WTC11 (cell line): ENCODE measurements at regions not wholly inside any gene's neighbourhood (a gene's known extent, or its start where the extent isn't known, plus 50 kb on each side); places are given as distances from the start of the nearest gene placed in this dataset.

Experiments
- ATAC-seq: fragments of 200-7000 bp; cut with Tn5 transposase; 2 replicates; pipeline ENCODE4 v1.10.0; 2021; ENCODE audit warnings: mild to moderate bottlenecking, moderate library complexity
- CTCF ChIA-PET: fragments of 300-600 bp; sonication (Branson Sonifier 250); formaldehyde crosslinking; loops from one replicate; lab custom pipeline; 2021; ENCODE audit warnings: antibody characterized with exemption; lab: Charles Lee
- POLR2A ChIA-PET: fragments of 350-600 bp; sonication (Branson Sonifier 250); formaldehyde crosslinking; loops from one replicate; lab custom pipeline; 2021; ENCODE audit warnings: antibody characterized with exemption; lab: Charles Lee
- DNase-seq: peaks from one replicate; pipeline ENCODE4 v3.0.0; 2021; ENCODE audit warnings: low spot score
- H3K27ac Mint-ChIP-seq: 2 replicates; pipeline ENCODE4 v1.8.0; 2021; ENCODE audit warnings: mixed read lengths
- H3K27me3 Mint-ChIP-seq: 2 replicates; pipeline ENCODE4 v1.8.0; 2021; ENCODE audit warnings: low read depth, mild to moderate bottlenecking, moderate library complexity, mixed read lengths
- H3K36me3 Mint-ChIP-seq: 2 replicates; pipeline ENCODE4 v1.8.0; 2021; ENCODE audit warnings: mixed read lengths
- H3K4me1 Mint-ChIP-seq: 2 replicates; pipeline ENCODE4 v1.8.0; 2022; ENCODE audit warnings: mixed read lengths
- H3K4me3 Mint-ChIP-seq: 2 replicates; pipeline ENCODE4 v1.8.0; 2021; ENCODE audit warnings: mild to moderate bottlenecking, moderate library complexity, mixed read lengths
- H3K9me3 Mint-ChIP-seq: 2 replicates; pipeline ENCODE4 v1.8.0; 2021; ENCODE audit warnings: mixed read lengths
- ATF1 ChIP-seq: sonication (generic); formaldehyde crosslinking; IDR thresholded peaks from 2 replicates; pipeline ENCODE4 v1.8.1; 2023; ENCODE audit warnings: mild to moderate bottlenecking, moderate library complexity, missing genetic modification reagents
- CTCF ChIP-seq: fragments of 200-600 bp; IDR thresholded peaks from 2 replicates; pipeline ENCODE4 v1.8.0; 2022; ENCODE audit warnings: antibody characterized with exemption
- ELF4 ChIP-seq: sonication (generic); formaldehyde crosslinking; IDR thresholded peaks from 2 replicates; pipeline ENCODE4 v1.8.1; 2022; ENCODE audit warnings: low read depth, mild to moderate bottlenecking, moderate library complexity, missing genetic modification reagents
- ESRRA ChIP-seq: sonication (generic); formaldehyde crosslinking; IDR thresholded peaks from 2 replicates; pipeline ENCODE4 v1.8.1; 2022; ENCODE audit warnings: mild to moderate bottlenecking, missing genetic modification reagents, borderline replicate concordance
- JAZF1 ChIP-seq: fragments of 250-450 bp; sonication (Bioruptor Pico); IDR thresholded peaks from 2 replicates; pipeline ENCODE4 v1.9.0; 2021; ENCODE audit warnings: moderate library complexity, mild to moderate bottlenecking, inconsistent platforms
- KAT7 ChIP-seq: sonication (generic); formaldehyde crosslinking; IDR thresholded peaks from 2 replicates; pipeline ENCODE4 v1.8.1; 2023; ENCODE audit warnings: missing genetic modification reagents, mild to moderate bottlenecking, borderline replicate concordance
- MXD4 ChIP-seq: fragments of 250-450 bp; sonication (Bioruptor Pico); IDR thresholded peaks from 2 replicates; pipeline ENCODE4 v1.8.0; 2021; ENCODE audit warnings: mild to moderate bottlenecking, moderate library complexity, borderline replicate concordance
- NFE2L1 ChIP-seq: sonication (generic); formaldehyde crosslinking; IDR thresholded peaks from 2 replicates; pipeline ENCODE4 v1.8.1; 2023; ENCODE audit warnings: missing genetic modification reagents
- NR3C1 ChIP-seq: sonication (generic); formaldehyde crosslinking; conservative IDR thresholded peaks from 2 replicates; pipeline ENCODE4 v1.8.1; 2023; ENCODE audit warnings: low read depth, mild to moderate bottlenecking, missing genetic modification reagents
- OVOL2 ChIP-seq: fragments of 250-450 bp; sonication (Bioruptor Pico); IDR thresholded peaks from 2 replicates; pipeline ENCODE4 v1.9.0; 2021; ENCODE audit warnings: mild to moderate bottlenecking, borderline replicate concordance
- PREB ChIP-seq: sonication (generic); formaldehyde crosslinking; IDR thresholded peaks from 2 replicates; pipeline ENCODE4 v1.8.1; 2022; ENCODE audit warnings: mild to moderate bottlenecking, missing genetic modification reagents, moderate library complexity, borderline replicate concordance
- RELA ChIP-seq: sonication (generic); formaldehyde crosslinking; IDR thresholded peaks from 2 replicates; pipeline ENCODE4 v1.8.1; 2022; ENCODE audit warnings: missing genetic modification reagents, mild to moderate bottlenecking, borderline replicate concordance
- SP1 ChIP-seq: sonication (generic); formaldehyde crosslinking; conservative IDR thresholded peaks from 2 replicates; pipeline ENCODE4 v1.8.1; 2022; ENCODE audit warnings: missing genetic modification reagents
- TP53 ChIP-seq: sonication (generic); formaldehyde crosslinking; IDR thresholded peaks from 2 replicates; pipeline ENCODE4 v1.8.1; 2023; ENCODE audit warnings: mild to moderate bottlenecking, missing genetic modification reagents
- ZNF219 ChIP-seq: sonication (generic); formaldehyde crosslinking; IDR thresholded peaks from 2 replicates; pipeline ENCODE4 v1.8.0; 2023; ENCODE audit warnings: missing genetic modification reagents, mild to moderate bottlenecking, borderline replicate concordance
- ZNF423 ChIP-seq: fragments of 250-450 bp; sonication (Bioruptor Pico); IDR thresholded peaks from 2 replicates; pipeline ENCODE4 v2.1.2; 2022; ENCODE audit warnings: mild to moderate bottlenecking, moderate library complexity
- ZNF671 ChIP-seq: fragments of 250-450 bp; sonication (Bioruptor Pico); IDR thresholded peaks from 2 replicates; pipeline ENCODE4 v1.8.0; 2021; ENCODE audit warnings: mild to moderate bottlenecking
- TF ChIP-seq, protein P1 (sequence below): sonication (generic); formaldehyde crosslinking; IDR thresholded peaks from 2 replicates; pipeline ENCODE4 v1.8.1; 2023; ENCODE audit warnings: mild to moderate bottlenecking, missing genetic modification reagents, borderline replicate concordance
- TF ChIP-seq, protein P2 (sequence below): sonication (generic); formaldehyde crosslinking; IDR thresholded peaks from 2 replicates; pipeline ENCODE4 v1.8.0; 2022; ENCODE audit warnings: mild to moderate bottlenecking, missing genetic modification reagents
- TF ChIP-seq, protein P3 (sequence below): sonication (generic); formaldehyde crosslinking; IDR thresholded peaks from 2 replicates; pipeline ENCODE4 v1.8.0; 2022; ENCODE audit warnings: mild to moderate bottlenecking, missing genetic modification reagents
- TF ChIP-seq, protein P4 (sequence below): sonication (generic); formaldehyde crosslinking; IDR thresholded peaks from 2 replicates; pipeline ENCODE4 v1.8.1; 2023; ENCODE audit warnings: mild to moderate bottlenecking, missing genetic modification reagents

GRCh38 chr3:140854961-140855360, 86.7 kb upstream of the SLC25A36 start (continued):
- no peak for TF ChIP-seq PREB (CRISPR knock-in tag)
- TF ChIP-seq JAZF1 (CRISPR knock-in tag) = no peak
- TF ChIP-seq ELF4 (CRISPR knock-in tag) = no peak
- no peak for TF ChIP-seq ESRRA (CRISPR knock-in tag)
- TF ChIP-seq OVOL2 (CRISPR knock-in tag) = no peak
- TF ChIP-seq, all 79 proteins: peak for 0

- Mint-ChIP-seq H3K27ac (no peak overlapping the region), H3K4me1 (peaks cover 28% of the 10 kb centered on the region), H3K4me3 (no peak overlapping the region)
- no peak for TF ChIP-seq ZNF671 (CRISPR knock-in tag)
- TF ChIP-seq, protein P1, sequence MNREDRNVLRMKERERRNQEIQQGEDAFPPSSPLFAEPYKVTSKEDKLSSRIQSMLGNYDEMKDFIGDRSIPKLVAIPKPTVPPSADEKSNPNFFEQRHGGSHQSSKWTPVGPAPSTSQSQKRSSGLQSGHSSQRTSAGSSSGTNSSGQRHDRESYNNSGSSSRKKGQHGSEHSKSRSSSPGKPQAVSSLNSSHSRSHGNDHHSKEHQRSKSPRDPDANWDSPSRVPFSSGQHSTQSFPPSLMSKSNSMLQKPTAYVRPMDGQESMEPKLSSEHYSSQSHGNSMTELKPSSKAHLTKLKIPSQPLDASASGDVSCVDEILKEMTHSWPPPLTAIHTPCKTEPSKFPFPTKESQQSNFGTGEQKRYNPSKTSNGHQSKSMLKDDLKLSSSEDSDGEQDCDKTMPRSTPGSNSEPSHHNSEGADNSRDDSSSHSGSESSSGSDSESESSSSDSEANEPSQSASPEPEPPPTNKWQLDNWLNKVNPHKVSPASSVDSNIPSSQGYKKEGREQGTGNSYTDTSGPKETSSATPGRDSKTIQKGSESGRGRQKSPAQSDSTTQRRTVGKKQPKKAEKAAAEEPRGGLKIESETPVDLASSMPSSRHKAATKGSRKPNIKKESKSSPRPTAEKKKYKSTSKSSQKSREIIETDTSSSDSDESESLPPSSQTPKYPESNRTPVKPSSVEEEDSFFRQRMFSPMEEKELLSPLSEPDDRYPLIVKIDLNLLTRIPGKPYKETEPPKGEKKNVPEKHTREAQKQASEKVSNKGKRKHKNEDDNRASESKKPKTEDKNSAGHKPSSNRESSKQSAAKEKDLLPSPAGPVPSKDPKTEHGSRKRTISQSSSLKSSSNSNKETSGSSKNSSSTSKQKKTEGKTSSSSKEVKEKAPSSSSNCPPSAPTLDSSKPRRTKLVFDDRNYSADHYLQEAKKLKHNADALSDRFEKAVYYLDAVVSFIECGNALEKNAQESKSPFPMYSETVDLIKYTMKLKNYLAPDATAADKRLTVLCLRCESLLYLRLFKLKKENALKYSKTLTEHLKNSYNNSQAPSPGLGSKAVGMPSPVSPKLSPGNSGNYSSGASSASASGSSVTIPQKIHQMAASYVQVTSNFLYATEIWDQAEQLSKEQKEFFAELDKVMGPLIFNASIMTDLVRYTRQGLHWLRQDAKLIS (CRISPR knock-in tag) = no peak
- TF ChIP-seq, protein P2, sequence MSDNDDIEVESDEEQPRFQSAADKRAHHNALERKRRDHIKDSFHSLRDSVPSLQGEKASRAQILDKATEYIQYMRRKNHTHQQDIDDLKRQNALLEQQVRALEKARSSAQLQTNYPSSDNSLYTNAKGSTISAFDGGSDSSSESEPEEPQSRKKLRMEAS (CRISPR knock-in tag) = no peak
- no peak for TF ChIP-seq MXD4 (CRISPR knock-in tag)
- TF ChIP-seq, all 79 proteins: peak for 0
- no peaks in the 10 kb centered on the region; the same call in 1 of the 2 replicates for H3K27me3 Mint-ChIP-seq
- CTCF ChIA-PET = no interaction called here
- peaks cover 12% of the 10 kb centered on the region for H3K9me3 Mint-ChIP-seq
- no peaks in the 10 kb centered on the region for H3K36me3 Mint-ChIP-seq
- DNase-seq (no peak), ATAC-seq (peak; percentile 28)
- POLR2A ChIA-PET = no interaction called here
These were observed 84.7 kb upstream of the SLC25A36 start for GRCh38 chr3:140856905-140857304.

GRCh38 chr3:140857993-140858392, 83.6 kb upstream of the SLC25A36 start:
- CTCF ChIA-PET = no interaction called here
- ATAC-seq = no peak
- H3K4me1 Mint-ChIP-seq = peaks cover 28% of the 10 kb centered on the region
- H3K27me3 Mint-ChIP-seq = no peaks in the 10 kb centered on the region; the same call in 1 of the 2 replicates
- no peak overlapping the region for H3K4me3 Mint-ChIP-seq
- no peak overlapping the region for H3K27ac Mint-ChIP-seq
- no peak for DNase-seq
- no peaks in the 10 kb centered on the region for H3K36me3 Mint-ChIP-seq
- POLR2A ChIA-PET = no interaction called here
- H3K9me3 Mint-ChIP-seq = 0 out of 2 replicates have a peak, but pooled peaks cover 4% of the 10 kb centered on the region
- TF ChIP-seq ATF1 (CRISPR knock-in tag) (no peak), SP1 (no peak), NR3C1 (CRISPR knock-in tag) (no peak), MXD4 (CRISPR knock-in tag) (no peak), TP53 (CRISPR knock-in tag) (no peak), ZNF219 (no peak), KAT7 (CRISPR knock-in tag) (no peak), JAZF1 (CRISPR knock-in tag) (no peak), CTCF (no peak), PREB (CRISPR knock-in tag) (no peak), RELA (CRISPR knock-in tag) (no peak), NFE2L1 (CRISPR knock-in tag) (no peak), ZNF671 (CRISPR knock-in tag) (no peak), ZNF423 (CRISPR knock-in tag) (no peak)
- TF ChIP-seq, protein P3, sequence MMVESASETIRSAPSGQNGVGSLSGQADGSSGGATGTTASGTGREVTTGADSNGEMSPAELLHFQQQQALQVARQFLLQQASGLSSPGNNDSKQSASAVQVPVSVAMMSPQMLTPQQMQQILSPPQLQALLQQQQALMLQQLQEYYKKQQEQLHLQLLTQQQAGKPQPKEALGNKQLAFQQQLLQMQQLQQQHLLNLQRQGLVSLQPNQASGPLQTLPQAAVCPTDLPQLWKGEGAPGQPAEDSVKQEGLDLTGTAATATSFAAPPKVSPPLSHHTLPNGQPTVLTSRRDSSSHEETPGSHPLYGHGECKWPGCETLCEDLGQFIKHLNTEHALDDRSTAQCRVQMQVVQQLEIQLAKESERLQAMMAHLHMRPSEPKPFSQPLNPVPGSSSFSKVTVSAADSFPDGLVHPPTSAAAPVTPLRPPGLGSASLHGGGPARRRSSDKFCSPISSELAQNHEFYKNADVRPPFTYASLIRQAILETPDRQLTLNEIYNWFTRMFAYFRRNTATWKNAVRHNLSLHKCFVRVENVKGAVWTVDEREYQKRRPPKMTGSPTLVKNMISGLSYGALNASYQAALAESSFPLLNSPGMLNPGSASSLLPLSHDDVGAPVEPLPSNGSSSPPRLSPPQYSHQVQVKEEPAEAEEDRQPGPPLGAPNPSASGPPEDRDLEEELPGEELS (CRISPR knock-in tag) = no peak
- TF ChIP-seq, protein P4, sequence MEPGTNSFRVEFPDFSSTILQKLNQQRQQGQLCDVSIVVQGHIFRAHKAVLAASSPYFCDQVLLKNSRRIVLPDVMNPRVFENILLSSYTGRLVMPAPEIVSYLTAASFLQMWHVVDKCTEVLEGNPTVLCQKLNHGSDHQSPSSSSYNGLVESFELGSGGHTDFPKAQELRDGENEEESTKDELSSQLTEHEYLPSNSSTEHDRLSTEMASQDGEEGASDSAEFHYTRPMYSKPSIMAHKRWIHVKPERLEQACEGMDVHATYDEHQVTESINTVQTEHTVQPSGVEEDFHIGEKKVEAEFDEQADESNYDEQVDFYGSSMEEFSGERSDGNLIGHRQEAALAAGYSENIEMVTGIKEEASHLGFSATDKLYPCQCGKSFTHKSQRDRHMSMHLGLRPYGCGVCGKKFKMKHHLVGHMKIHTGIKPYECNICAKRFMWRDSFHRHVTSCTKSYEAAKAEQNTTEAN (CRISPR knock-in tag) = no peak
- TF ChIP-seq, protein P2 (CRISPR knock-in tag) = no peak
